GM12878 (cell line): ENCODE measurements at regions not wholly inside any gene's neighbourhood (a gene's known extent, or its start where the extent isn't known, plus 50 kb on each side); places are given as distances from the start of the nearest gene placed in this dataset.

Source experiments
- ATAC-seq: fragments of 200-7000 bp; cut with Tn5 transposase; 3 replicates; pipeline ENCODE4 v1.9.1; 2020; ENCODE audit warnings: mild to moderate bottlenecking, moderate library complexity
- BruUV-seq: library from RNA; stranded (reverse); fragments of 400-500 nt; replicated peaks from 2 replicates; lab custom pipeline; 2021; lab: Mats Ljungman, UMichigan
- CTCF ChIA-PET: fragments of 300-600 bp; sonication (Branson Sonifier 250); formaldehyde crosslinking; extraction: SDS; loops from one replicate; lab custom pipeline; 2021; ENCODE audit warnings: inconsistent platforms; lab: Yijun Ruan, JAX
- POLR2A ChIA-PET: fragments of 350-600 bp; formaldehyde crosslinking; extraction: SDS; loops from one replicate; lab custom pipeline; 2021; ENCODE audit warnings: inconsistent platforms; lab: Charles Lee
- RAD21 ChIA-PET: fragments of 300-600 bp; sonication (Branson Sonifier 250); formaldehyde crosslinking; loops from one replicate; lab custom pipeline; 2023; ENCODE audit warnings: antibody characterized with exemption; ENCODE audit not compliant: unreplicated experiment; lab: Charles Lee
- SMC1A ChIA-PET: fragments of 300-600 bp; sonication (Branson Sonifier 250); formaldehyde crosslinking; loops from one replicate; lab custom pipeline; 2023; ENCODE audit not compliant: unreplicated experiment, uncharacterized antibody; lab: Charles Lee
- DNase-seq: peaks from one replicate; pipeline ENCODE4 v3.0.0-alpha.2; 2011; ENCODE audit warnings: low read depth, low spot score
- FAIRE-seq: peaks from 3 replicates; lab custom pipeline; 2011; peaks lifted over from hg19 to GRCh38; lab: Jason Lieb, UNC
- H2AFZ ChIP-seq: 2 replicates; pipeline ENCODE4 v1.6.0; 2011; ENCODE audit warnings: low read depth, low read length, control low read depth; ENCODE audit not compliant: control insufficient read depth
- H3K27ac ChIP-seq: 2 replicates; pipeline ENCODE4 v1.5.1; 2011; ENCODE audit warnings: control low read depth; ENCODE audit not compliant: control insufficient read depth, insufficient read depth
- H3K27me3 ChIP-seq, 2 experiments: replicated peaks in 1 of 2; 2 replicates each; pipeline versions ENCODE4 v1.6.0 to v1.6.1; 2011; ENCODE audit warnings: low read length in 1 of 2; ENCODE audit not compliant: control insufficient read depth in 2 of 2, insufficient read depth in 2 of 2
- H3K36me3 ChIP-seq, 2 experiments: 2 replicates each; pipeline ENCODE4 v1.5.1; 2011; ENCODE audit warnings: low read length in 1 of 2; ENCODE audit not compliant: control insufficient read depth in 2 of 2, insufficient read depth in 2 of 2
- H3K4me1 ChIP-seq: 2 replicates; pipeline ENCODE4 v1.6.1; 2011; ENCODE audit warnings: mild to moderate bottlenecking, low read length, moderate library complexity, mixed read lengths; ENCODE audit not compliant: control insufficient read depth, insufficient read depth
- H3K4me2 ChIP-seq: 2 replicates; pipeline ENCODE4 v1.6.0; 2011; ENCODE audit warnings: control low read depth; ENCODE audit not compliant: control insufficient read depth, insufficient read depth
- H3K4me3 ChIP-seq: fragments of 200-600 bp; sonication (generic); 2 replicates; pipeline ENCODE4 v1.5.1; 2016
- H3K79me2 ChIP-seq: 2 replicates; pipeline ENCODE4 v1.6.0; 2011; ENCODE audit warnings: low read length; ENCODE audit not compliant: control insufficient read depth, insufficient read depth
- H3K9ac ChIP-seq: 2 replicates; pipeline ENCODE4 v1.8.0; 2011; ENCODE audit warnings: low read length, control low read depth, mixed read lengths; ENCODE audit not compliant: control insufficient read depth, insufficient read depth
- H3K9me3 ChIP-seq: replicated peaks from 3 replicates; pipeline ENCODE4 v1.5.1; 2011; ENCODE audit warnings: mild to moderate bottlenecking, low read length; ENCODE audit not compliant: control insufficient read depth, insufficient read depth
- H4K20me1 ChIP-seq: 2 replicates; pipeline ENCODE4 v1.6.0; 2011; ENCODE audit not compliant: control insufficient read depth, insufficient read depth
- BRCA1 ChIP-seq: IDR thresholded peaks from 2 replicates; pipeline ENCODE4 v1.6.1; 2011; ENCODE audit warnings: low read depth, low read length, improper control_type of control experiment
- E4F1 ChIP-seq: fragments of 450-650 bp; IDR thresholded peaks from 2 replicates; pipeline ENCODE4 v1.6.1; 2018; ENCODE audit warnings: borderline replicate concordance, mild to moderate bottlenecking; ENCODE audit not compliant: partially characterized antibody
- MEF2B ChIP-seq: fragments of 450-650 bp; IDR thresholded peaks from 2 replicates; pipeline ENCODE4 v1.6.1; 2018; ENCODE audit warnings: mild to moderate bottlenecking, moderate library complexity; ENCODE audit not compliant: partially characterized antibody, poor library complexity, severe bottlenecking
- PAX8 ChIP-seq: fragments of 450-650 bp; IDR thresholded peaks from 2 replicates; pipeline ENCODE4 v1.6.1; 2017; ENCODE audit warnings: mild to moderate bottlenecking, moderate library complexity
- PKNOX1 ChIP-seq: fragments of 450-650 bp; IDR thresholded peaks from 2 replicates; pipeline ENCODE4 v1.6.1; 2016; ENCODE audit warnings: mild to moderate bottlenecking
- YY1 ChIP-seq: IDR thresholded peaks from 2 replicates; pipeline ENCODE4 v1.6.1; 2011; ENCODE audit warnings: low read depth, mild to moderate bottlenecking, low read length
- ZNF384 ChIP-seq: IDR thresholded peaks from 2 replicates; pipeline ENCODE4 v1.6.1; 2012; ENCODE audit warnings: low read depth, mild to moderate bottlenecking, low read length, improper control_type of control experiment, borderline replicate concordance
- ZNF592 ChIP-seq: fragments of 450-650 bp; IDR thresholded peaks from 2 replicates; pipeline ENCODE4 v1.6.1; 2017; ENCODE audit warnings: mild to moderate bottlenecking, moderate library complexity
- WGBS: methylation state at CpG from one replicate; pipeline ENCODE4 v1.1.6; 2016; ENCODE audit warnings: low lambda C conversion rate; ENCODE audit not compliant: insufficient replicate concordance, insufficient coverage; ENCODE audit errors: missing lambda C conversion rate; 5-methylcytosine and 5-hydroxymethylcytosine counted together
- in situ Hi-C: fragments of 300-500 bp; cut with MboI; formaldehyde crosslinking; loops from 9 replicates; pipeline ENCODE4 v1.14.3; 2018; ENCODE audit warnings: mixed read lengths
- intact Hi-C: fragments of 100-400 bp; cut with micrococcal nuclease; formaldehyde crosslinking; loops from one replicate; pipeline ENCODE4 v1.14.2; 2022; ENCODE audit not compliant: unreplicated experiment
- TF ChIP-seq, protein P1 (sequence below): fragments of 450-650 bp; IDR thresholded peaks from 2 replicates; pipeline ENCODE4 v1.6.1; 2017; ENCODE audit warnings: mild to moderate bottlenecking, moderate library complexity
- TF ChIP-seq, protein P2 (sequence below): IDR thresholded peaks from 2 replicates; pipeline ENCODE4 v1.6.1; 2011; ENCODE audit warnings: borderline replicate concordance, low read depth, mild to moderate bottlenecking, moderate library complexity, mixed read lengths, low read length; ENCODE audit not compliant: insufficient read depth; ENCODE audit errors: extremely low read length

- no peak for DNase-seq
- H3K27me3 ChIP-seq: no peaks in the 10 kb centered on the region
- H3K4me3 ChIP-seq: no peak overlapping the region
- no TSS peak for BruUV-seq
- FAIRE-seq: no peak
- H3K4me2 ChIP-seq: no peak overlapping the region
- no peak overlapping the region for H3K9ac ChIP-seq
- no peak overlapping the region for H2AFZ ChIP-seq
- H3K27ac ChIP-seq: no peak overlapping the region
- ChIA-PET POLR2A (no interaction called here), RAD21 (no interaction called here), CTCF (no interaction called here), SMC1A (no interaction called here)
- in situ Hi-C loops: no loop called here
- H3K36me3 ChIP-seq: no peaks in the 10 kb centered on the region
- H3K79me2 ChIP-seq: no peaks in the 10 kb centered on the region
- 37% methylated on average over 13 of the region's 13 CpGs for WGBS
- no peaks in the 10 kb centered on the region for H3K4me1 ChIP-seq
- H3K9me3 ChIP-seq: no peaks in the 10 kb centered on the region; the same call in 2 of the 3 replicates
- H4K20me1 ChIP-seq: no peaks in the 10 kb centered on the region
- ATAC-seq: no peak
- intact Hi-C loops: loop anchor here (10.0 kb wide), 1 partner anchor 63 kb away; no protein-coding TSS in a partner anchor
- no peak for TF ChIP-seq MEF2B
- no peak for TF ChIP-seq BRCA1
- no peak for TF ChIP-seq YY1
- no peak for TF ChIP-seq ZNF384
- TF ChIP-seq, protein P1, sequence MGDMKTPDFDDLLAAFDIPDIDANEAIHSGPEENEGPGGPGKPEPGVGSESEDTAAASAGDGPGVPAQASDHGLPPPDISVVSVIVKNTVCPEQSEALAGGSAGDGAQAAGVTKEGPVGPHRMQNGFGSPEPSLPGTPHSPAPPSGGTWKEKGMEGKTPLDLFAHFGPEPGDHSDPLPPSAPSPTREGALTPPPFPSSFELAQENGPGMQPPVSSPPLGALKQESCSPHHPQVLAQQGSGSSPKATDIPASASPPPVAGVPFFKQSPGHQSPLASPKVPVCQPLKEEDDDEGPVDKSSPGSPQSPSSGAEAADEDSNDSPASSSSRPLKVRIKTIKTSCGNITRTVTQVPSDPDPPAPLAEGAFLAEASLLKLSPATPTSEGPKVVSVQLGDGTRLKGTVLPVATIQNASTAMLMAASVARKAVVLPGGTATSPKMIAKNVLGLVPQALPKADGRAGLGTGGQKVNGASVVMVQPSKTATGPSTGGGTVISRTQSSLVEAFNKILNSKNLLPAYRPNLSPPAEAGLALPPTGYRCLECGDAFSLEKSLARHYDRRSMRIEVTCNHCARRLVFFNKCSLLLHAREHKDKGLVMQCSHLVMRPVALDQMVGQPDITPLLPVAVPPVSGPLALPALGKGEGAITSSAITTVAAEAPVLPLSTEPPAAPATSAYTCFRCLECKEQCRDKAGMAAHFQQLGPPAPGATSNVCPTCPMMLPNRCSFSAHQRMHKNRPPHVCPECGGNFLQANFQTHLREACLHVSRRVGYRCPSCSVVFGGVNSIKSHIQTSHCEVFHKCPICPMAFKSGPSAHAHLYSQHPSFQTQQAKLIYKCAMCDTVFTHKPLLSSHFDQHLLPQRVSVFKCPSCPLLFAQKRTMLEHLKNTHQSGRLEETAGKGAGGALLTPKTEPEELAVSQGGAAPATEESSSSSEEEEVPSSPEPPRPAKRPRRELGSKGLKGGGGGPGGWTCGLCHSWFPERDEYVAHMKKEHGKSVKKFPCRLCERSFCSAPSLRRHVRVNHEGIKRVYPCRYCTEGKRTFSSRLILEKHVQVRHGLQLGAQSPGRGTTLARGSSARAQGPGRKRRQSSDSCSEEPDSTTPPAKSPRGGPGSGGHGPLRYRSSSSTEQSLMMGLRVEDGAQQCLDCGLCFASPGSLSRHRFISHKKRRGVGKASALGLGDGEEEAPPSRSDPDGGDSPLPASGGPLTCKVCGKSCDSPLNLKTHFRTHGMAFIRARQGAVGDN: no peak
- TF ChIP-seq, protein P2, sequence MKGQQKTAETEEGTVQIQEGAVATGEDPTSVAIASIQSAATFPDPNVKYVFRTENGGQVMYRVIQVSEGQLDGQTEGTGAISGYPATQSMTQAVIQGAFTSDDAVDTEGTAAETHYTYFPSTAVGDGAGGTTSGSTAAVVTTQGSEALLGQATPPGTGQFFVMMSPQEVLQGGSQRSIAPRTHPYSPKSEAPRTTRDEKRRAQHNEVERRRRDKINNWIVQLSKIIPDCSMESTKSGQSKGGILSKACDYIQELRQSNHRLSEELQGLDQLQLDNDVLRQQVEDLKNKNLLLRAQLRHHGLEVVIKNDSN: no peak
- TF ChIP-seq PAX8: no peak
- no peak for TF ChIP-seq E4F1
- no peak for TF ChIP-seq ZNF592
- no peak for TF ChIP-seq PKNOX1
Observed at GRCh38 chr18:78517973-78518372, 461.6 kb upstream of the SALL3 start.
